ENCODE measurements at regions not wholly inside any gene's neighbourhood (a gene's known extent, or its start where the extent isn't known, plus 50 kb on each side); places are given as distances from the start of the nearest gene placed in this dataset.

DNA sequence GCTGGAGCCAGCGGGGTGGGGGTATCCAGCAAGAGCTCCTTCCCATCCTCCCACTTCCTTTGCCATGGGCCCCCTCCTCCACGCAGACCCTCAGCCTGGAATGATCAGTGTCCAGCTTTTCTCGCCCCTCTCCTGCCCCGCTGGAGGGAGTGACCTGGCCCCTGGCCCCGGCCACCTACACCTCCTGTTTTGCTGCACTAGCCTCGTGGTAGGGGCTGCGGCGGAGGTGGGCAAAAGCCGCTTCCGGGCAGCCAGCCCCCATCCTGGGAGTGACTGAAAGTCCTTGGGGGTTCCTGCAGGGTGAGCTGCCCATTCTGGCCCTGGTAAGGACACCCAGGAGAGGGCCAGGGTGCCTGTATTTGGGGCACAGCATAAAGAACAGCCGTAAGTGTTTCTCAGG, 295.7 kb downstream of the SEC14L1 start:
- Mint-ChIP-seq H3K4me1 (ENCODE audit: unreplicated experiment) (peaks cover 61% of the 10 kb centered on the region), H3K27me3 (no peaks in the 10 kb centered on the region), H3K4me3 (peak overlapping the region; percentile 83), H3K36me3 (no peaks in the 10 kb centered on the region), H3K9me3 (no peaks in the 10 kb centered on the region), H3K27ac (peak overlapping the region; percentile 64)
- TF ChIP-seq CTCF (conservative IDR thresholded peaks at IDR 0.05): no peak
- no peak for DNase-seq (ENCODE audit: extremely low spot score, unreplicated experiment)

DNA sequence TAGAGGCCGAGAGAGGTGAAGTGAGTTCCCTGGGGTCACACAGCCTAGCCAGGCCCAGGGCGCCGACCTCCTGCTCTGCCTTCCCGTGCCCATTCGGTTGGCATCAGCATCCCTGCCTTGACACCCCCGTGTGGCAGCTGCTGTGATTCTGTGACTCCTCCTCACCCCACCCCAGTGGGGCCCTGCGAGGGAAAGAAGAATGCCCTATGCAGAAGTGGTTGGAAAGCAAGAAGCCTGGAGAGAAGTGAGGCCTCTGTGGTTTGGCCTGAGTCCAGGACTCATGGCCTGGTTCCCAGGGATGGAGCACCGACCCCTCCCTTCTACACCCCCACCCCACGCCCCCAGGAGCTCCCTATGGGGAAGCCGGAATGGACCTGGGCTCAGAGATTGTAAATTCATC, 296.2 kb downstream of the SEC14L1 start:
- Mint-ChIP-seq H3K9me3 (no peaks in the 10 kb centered on the region), H3K4me3 (peak overlapping the region; percentile 52), H3K27ac (no peak overlapping the region), H3K27me3 (no peaks in the 10 kb centered on the region), H3K36me3 (no peaks in the 10 kb centered on the region), H3K4me1 (ENCODE audit: unreplicated experiment) (peaks cover 62% of the 10 kb centered on the region)
- TF ChIP-seq CTCF (conservative IDR thresholded peaks at IDR 0.05): no peak
- no peak for DNase-seq (ENCODE audit: extremely low spot score, unreplicated experiment)

DNA sequence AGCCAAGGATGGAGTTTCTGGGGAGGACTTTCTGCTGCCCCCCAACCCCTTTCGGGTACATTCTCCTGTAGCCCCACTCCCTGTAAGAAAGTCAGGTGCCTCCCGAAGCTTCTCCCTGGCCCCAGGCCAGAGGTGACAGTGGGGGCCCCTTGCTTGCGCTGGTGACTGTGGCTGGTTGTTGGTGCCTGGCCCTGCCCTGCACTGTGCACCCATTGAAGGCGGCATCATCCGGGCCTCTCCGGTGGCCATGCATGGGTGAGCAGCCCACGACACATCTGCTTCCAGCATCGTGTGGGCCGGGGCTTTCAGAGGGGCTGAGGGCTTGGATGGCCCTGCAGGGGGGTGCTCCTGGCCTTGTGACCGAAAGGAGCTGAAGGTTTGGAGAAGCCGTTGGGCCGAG, 297.0 kb downstream of the SEC14L1 start:
- Mint-ChIP-seq H3K4me3 (no peak overlapping the region), H3K4me1 (ENCODE audit: unreplicated experiment) (peaks cover 58% of the 10 kb centered on the region), H3K9me3 (no peaks in the 10 kb centered on the region), H3K27ac (no peak overlapping the region), H3K36me3 (no peaks in the 10 kb centered on the region), H3K27me3 (no peaks in the 10 kb centered on the region)
- TF ChIP-seq CTCF (conservative IDR thresholded peaks at IDR 0.05): no peak
- no peak for DNase-seq (ENCODE audit: extremely low spot score, unreplicated experiment)

DNA sequence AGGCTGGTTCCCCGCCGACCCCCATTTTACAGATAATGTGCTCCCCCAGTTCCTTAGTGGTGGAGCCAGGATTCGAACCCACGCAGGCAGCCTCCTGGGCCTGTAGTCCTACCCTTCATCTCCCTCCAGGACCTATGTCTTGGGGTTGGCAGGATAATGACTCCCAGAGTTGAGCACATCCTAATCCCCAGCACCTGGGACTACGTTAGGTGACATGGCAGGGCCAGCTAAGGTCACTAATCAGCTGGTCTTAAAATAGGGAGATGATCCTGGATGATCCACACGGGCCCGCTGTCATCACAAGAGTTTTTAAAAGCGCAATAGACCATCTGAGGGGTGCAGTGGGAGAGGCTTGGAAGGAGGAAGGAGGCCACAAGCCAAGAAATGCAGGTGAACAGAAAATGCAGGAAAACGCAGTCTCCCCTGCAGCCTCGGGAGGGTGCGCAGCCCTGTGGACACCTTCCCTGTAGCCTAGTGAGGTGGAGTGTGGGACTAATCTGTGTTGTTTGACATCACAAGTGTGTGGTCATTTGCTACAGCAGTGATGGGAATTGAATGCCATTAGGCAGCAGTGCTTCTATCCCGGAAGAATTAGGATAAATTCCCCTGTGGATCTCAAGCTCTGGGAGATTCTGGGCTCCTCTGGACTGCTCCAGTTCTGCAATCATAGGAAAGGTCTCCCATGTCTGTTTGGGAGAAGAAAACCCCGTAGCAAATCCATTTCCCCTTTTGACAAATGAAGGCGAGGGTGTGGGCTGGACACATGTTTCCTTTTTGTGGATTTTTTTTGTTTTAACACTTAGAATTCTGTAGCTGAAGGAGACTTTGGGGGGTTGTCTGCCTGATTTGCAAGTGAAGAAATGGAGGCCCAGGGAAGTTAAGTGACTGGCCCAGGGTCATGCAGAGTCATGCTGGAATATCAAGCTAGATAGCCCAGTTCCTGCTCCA, 297.7 kb downstream of the SEC14L1 start:
- no peak for TF ChIP-seq CTCF (conservative IDR thresholded peaks at IDR 0.05)
- no peak for DNase-seq (ENCODE audit: extremely low spot score, unreplicated experiment)
- no peaks in the 10 kb centered on the region for H3K36me3 Mint-ChIP-seq
- H3K4me1 Mint-ChIP-seq (ENCODE audit: unreplicated experiment): peaks cover 64% of the 10 kb centered on the region
- H3K27me3 Mint-ChIP-seq: no peaks in the 10 kb centered on the region
- H3K27ac Mint-ChIP-seq: peak overlapping the region; percentile 29
- no peak overlapping the region for H3K4me3 Mint-ChIP-seq
- H3K9me3 Mint-ChIP-seq: no peaks in the 10 kb centered on the region

DNA sequence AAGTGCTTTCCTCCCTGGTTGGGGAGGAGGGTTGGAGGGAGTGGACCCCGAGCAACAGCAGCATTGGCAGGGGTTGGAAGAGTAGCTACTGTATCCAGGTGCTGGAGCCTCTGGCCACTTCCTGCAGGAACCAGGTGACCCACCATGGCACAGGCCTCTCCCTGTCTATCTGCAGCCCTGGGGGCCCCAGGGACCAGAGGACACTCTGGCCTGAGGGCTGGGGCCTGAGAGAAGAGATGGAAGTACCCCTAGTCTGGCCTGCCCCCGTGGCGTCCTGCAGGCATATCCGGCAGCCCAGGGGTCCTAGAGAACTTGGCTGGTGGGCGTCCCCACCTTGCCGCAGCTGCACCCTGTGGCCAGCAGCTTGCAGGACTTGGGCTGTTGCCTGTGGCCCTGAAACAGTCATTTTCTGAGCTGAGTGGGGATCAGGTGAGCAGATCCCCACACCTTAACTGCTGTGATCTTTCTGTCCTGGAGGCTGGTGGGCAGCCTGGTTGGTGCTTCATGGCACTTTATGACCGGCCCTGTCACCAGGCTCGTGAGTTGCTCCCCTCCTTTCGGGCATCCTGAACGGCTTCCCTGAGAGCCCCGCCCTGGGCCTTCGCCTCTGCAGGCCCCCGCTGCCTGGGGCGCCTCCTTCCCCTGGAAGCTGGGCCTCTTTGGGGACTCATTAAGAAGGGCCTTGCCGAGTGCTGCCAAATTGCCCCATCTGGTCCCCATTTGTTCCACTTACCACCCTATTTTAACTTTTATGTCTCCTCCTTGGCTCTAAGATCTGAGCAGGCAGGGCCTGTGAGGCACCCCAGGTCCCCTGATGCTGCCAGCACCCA, 298.6 kb downstream of the SEC14L1 start:
- Mint-ChIP-seq H3K36me3 (no peaks in the 10 kb centered on the region), H3K4me3 (peak overlapping the region; percentile 33), H3K27ac (peak overlapping the region; percentile 50), H3K4me1 (ENCODE audit: unreplicated experiment) (peaks cover 71% of the 10 kb centered on the region), H3K9me3 (no peaks in the 10 kb centered on the region), H3K27me3 (no peaks in the 10 kb centered on the region)
- no peak for DNase-seq (ENCODE audit: extremely low spot score, unreplicated experiment)
- TF ChIP-seq CTCF (conservative IDR thresholded peaks at IDR 0.05): no peak
